GM12878 (cell line): ENCODE measurements at regions not wholly inside any gene's neighbourhood (a gene's known extent, or its start where the extent isn't known, plus 50 kb on each side); places are given as distances from the start of the nearest gene placed in this dataset.

Source experiments
- ATF2 ChIP-seq: IDR thresholded peaks from 2 replicates; pipeline ENCODE4 v1.6.1; 2012; ENCODE audit warnings: low read length, inconsistent platforms
- CBFB ChIP-seq: IDR thresholded peaks from 2 replicates; pipeline ENCODE4 v1.6.1; 2016; ENCODE audit warnings: antibody characterized with exemption, low read depth
- KAT2A ChIP-seq: conservative IDR thresholded peaks from 2 replicates; pipeline ENCODE4 v1.6.1; 2011; ENCODE audit warnings: low read depth, low read length; ENCODE audit not compliant: control insufficient read depth
- NRF1 ChIP-seq: conservative IDR thresholded peaks from 2 replicates; pipeline ENCODE4 v1.6.1; 2011; ENCODE audit warnings: mild to moderate bottlenecking, low read depth, low read length, improper control_type of control experiment
- SMARCA5 ChIP-seq: fragments of 450-650 bp; IDR thresholded peaks from 2 replicates; pipeline ENCODE4 v1.6.1; 2017; ENCODE audit warnings: mild to moderate bottlenecking
- ZBTB40 ChIP-seq: fragments of 450-650 bp; IDR thresholded peaks from 2 replicates; pipeline ENCODE4 v1.6.1; 2016; ENCODE audit warnings: mild to moderate bottlenecking, moderate library complexity, borderline replicate concordance

DNA sequence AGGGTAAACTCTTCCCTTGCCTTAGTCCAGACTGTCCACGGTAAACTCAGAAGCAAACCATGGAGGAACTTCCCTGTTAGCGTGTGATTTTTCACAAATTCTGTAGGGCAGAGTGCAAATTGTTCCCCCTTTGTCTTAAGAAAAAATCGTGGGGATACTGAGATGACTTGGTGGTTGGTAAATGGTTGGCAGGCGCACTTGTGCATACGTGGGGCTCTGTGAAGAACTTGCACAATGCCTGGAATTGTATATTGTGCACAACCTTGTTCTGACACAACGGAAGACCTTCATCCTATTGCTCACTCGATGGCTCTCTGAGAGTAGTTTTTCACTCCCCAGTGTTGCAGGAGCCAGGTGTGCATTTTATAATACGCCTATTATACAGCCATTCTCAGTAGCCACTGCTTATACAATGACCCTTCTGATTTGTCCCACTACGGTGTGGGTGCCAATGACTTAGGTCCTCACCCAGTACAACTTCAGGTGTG lies 150.0 kb downstream of the SPRY1 start (continued):
- TF ChIP-seq ZBTB40 (no peak), ATF2 (no peak), CBFB (no peak), NRF1 (no peak), KAT2A (no peak), SMARCA5 (no peak)
